Neutrophil (primary cell): ENCODE measurements at regions not wholly inside any gene's neighbourhood (a gene's known extent, or its start where the extent isn't known, plus 50 kb on each side); places are given as distances from the start of the nearest gene placed in this dataset.

Source experiments
- H3K27ac ChIP-seq: fragments of 200-600 bp; sonication (generic); 2 replicates; pipeline ENCODE4 v1.5.1; 2016; ENCODE audit warnings: mild to moderate bottlenecking, moderate library complexity
- H3K27me3 ChIP-seq: fragments of 200-600 bp; sonication (generic); 2 replicates; pipeline ENCODE4 v1.6.0; 2016; ENCODE audit warnings: mild to moderate bottlenecking
- H3K36me3 ChIP-seq: fragments of 200-600 bp; sonication (generic); 2 replicates; pipeline ENCODE4 v1.5.1; 2017
- H3K4me1 ChIP-seq, 2 experiments: fragments of 200-600 bp in 1 of 2; sonication (generic) in 1 of 2; 1 replicate in 1 of 2; 2 replicates in 1 of 2; pipeline versions ENCODE4 v1.5.1 to v1.6.1; 2013 to 2016; ENCODE audit warnings: low read depth in 1 of 2, low read length in 1 of 2, mild to moderate bottlenecking in 1 of 2, moderate library complexity in 1 of 2; ENCODE audit not compliant: control insufficient read depth in 1 of 2, insufficient read depth in 1 of 2
- H3K4me3 ChIP-seq, 2 experiments: fragments of 200-600 bp in 1 of 2; sonication (generic) in 1 of 2; 1 replicate in 1 of 2; 2 replicates in 1 of 2; pipeline ENCODE4 v1.5.1; 2013 to 2016; ENCODE audit warnings: low read depth in 1 of 2, low read length in 1 of 2, mild to moderate bottlenecking in 1 of 2, moderate library complexity in 1 of 2
- H3K9me3 ChIP-seq: fragments of 200-600 bp; sonication (generic); 2 replicates; pipeline ENCODE4 v1.5.1; 2016
- CTCF ChIP-seq: fragments of 200-600 bp; sonication (generic); IDR thresholded peaks from 2 replicates; pipeline ENCODE4 v1.5.1; 2016; ENCODE audit warnings: antibody characterized with exemption

- H3K4me3 ChIP-seq, result no peak overlapping the region
- no peaks in the 10 kb centered on the region for H3K4me1 ChIP-seq
- no peaks in the 10 kb centered on the region for H3K9me3 ChIP-seq
- H3K27me3 ChIP-seq, result no peaks in the 10 kb centered on the region
- no peaks in the 10 kb centered on the region for H3K36me3 ChIP-seq
- no peak for TF ChIP-seq CTCF
- H3K27ac ChIP-seq, result no peak overlapping the region
Observed at GRCh38 chr6:164039954-164040375, 625.4 kb downstream of the QKI start.

GRCh38 chr6:164037171-164037870 lies 622.8 kb downstream of the QKI start:
- H3K9me3 ChIP-seq, result no peaks in the 10 kb centered on the region

GRCh38 chr6:164035900-164036485 lies 621.5 kb downstream of the QKI start:
- no peak for TF ChIP-seq CTCF
- no peaks in the 10 kb centered on the region for H3K36me3 ChIP-seq
- H3K27ac ChIP-seq, result no peak overlapping the region
- no peaks in the 10 kb centered on the region for H3K9me3 ChIP-seq
- H3K4me1 ChIP-seq, result no peaks in the 10 kb centered on the region
- no peaks in the 10 kb centered on the region for H3K27me3 ChIP-seq
- H3K4me3 ChIP-seq, result no peak overlapping the region

More at GRCh38 chr6:164037171-164037870, 622.8 kb downstream of the QKI start:
- Histone ChIP-seq H3K36me3 (no peaks in the 10 kb centered on the region), H3K27ac (no peak overlapping the region), H3K4me1 (no peaks in the 10 kb centered on the region), H3K4me3 (no peak overlapping the region), H3K27me3 (no peaks in the 10 kb centered on the region)
- TF ChIP-seq CTCF, result no peak

- H3K4me1 ChIP-seq, result no peaks in the 10 kb centered on the region
- TF ChIP-seq CTCF, result no peak
- no peak overlapping the region for H3K4me3 ChIP-seq
- H3K27me3 ChIP-seq, result no peaks in the 10 kb centered on the region
- no peak overlapping the region for H3K27ac ChIP-seq
- no peaks in the 10 kb centered on the region for H3K36me3 ChIP-seq
- no peaks in the 10 kb centered on the region for H3K9me3 ChIP-seq
Observed at GRCh38 chr6:164034602-164035140, 620.2 kb downstream of the QKI start.

GRCh38 chr6:164025180-164025579 lies 610.7 kb downstream of the QKI start:
- Histone ChIP-seq H3K27ac (no peak overlapping the region), H3K4me1 (no peaks in the 10 kb centered on the region), H3K27me3 (no peaks in the 10 kb centered on the region), H3K4me3 (no peak overlapping the region), H3K9me3 (no peaks in the 10 kb centered on the region), H3K36me3 (no peaks in the 10 kb centered on the region)
- TF ChIP-seq CTCF, result no peak
